HUES6 (cell line): ENCODE measurements at regions not wholly inside any gene's neighbourhood (a gene's known extent, or its start where the extent isn't known, plus 50 kb on each side); places are given as distances from the start of the nearest gene placed in this dataset.
"Not testable (repeated sequence)": the region's sequence is repeated elsewhere in the genome, so short reads cannot be mapped to it uniquely, and the experiment has no call there.

ENCODE experiments used
- H3K27ac ChIP-seq: 2 replicates; pipeline ENCODE4 v1.7.0; 2013; ENCODE audit warnings: low read depth, mild to moderate bottlenecking, low read length, inconsistent platforms
- H3K27me3 ChIP-seq: 2 replicates; pipeline ENCODE4 v1.6.1; 2013; ENCODE audit warnings: low read length; ENCODE audit not compliant: control insufficient read depth, insufficient read depth
- H3K36me3 ChIP-seq: 2 replicates; pipeline ENCODE4 v1.6.1; 2013; ENCODE audit warnings: low read length; ENCODE audit not compliant: control insufficient read depth, insufficient read depth
- H3K4me1 ChIP-seq: 2 replicates; pipeline ENCODE4 v1.6.1; 2013; ENCODE audit warnings: low read length; ENCODE audit not compliant: control insufficient read depth, insufficient read depth
- H3K4me3 ChIP-seq: 2 replicates; pipeline ENCODE4 v1.5.1; 2013; ENCODE audit warnings: low read depth, low read length
- H3K9ac ChIP-seq: one replicate; pipeline ENCODE4 v1.6.1; 2013; ENCODE audit warnings: mild to moderate bottlenecking, low read length
- H3K9me3 ChIP-seq: 2 replicates; pipeline ENCODE4 v1.6.1; 2013; ENCODE audit warnings: low read depth, low read length; ENCODE audit not compliant: control insufficient read depth, insufficient read depth

DNA sequence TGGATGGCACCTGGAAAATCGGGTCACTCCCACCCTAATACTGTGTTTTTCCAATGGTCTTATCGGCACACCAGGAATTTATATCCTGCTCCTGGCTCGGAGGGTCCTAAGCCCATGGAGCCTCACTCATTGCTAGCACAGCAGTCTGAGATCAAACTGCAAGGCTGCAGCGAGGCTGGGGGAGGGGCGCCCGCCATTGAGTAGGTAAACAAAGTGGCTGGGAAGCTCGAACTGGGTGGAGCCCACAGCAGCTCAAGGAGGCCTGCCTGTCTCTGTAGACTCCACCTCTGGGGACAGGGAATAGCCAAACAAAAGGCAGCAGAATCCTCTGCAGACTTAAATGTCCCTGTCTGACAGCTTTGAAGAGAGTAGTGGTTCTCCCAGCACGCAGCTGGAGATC lies 607.0 kb downstream of the LMO7 start:
- H3K9ac ChIP-seq, H3K27me3 ChIP-seq, H3K9me3 ChIP-seq, H3K36me3 ChIP-seq, H3K27ac ChIP-seq, H3K4me1 ChIP-seq: not testable (repeated sequence)
- H3K4me3 ChIP-seq: peak overlapping the region; percentile 36; the same call in 1 of the 2 replicates

GRCh38 chr13:76239031-76239680 lies 603.0 kb downstream of the LMO7 start:
- H3K27ac ChIP-seq: no peak overlapping the region
- H3K27me3 ChIP-seq: peaks cover 3% of the 10 kb centered on the region; the same call in 1 of the 2 replicates
- no peak overlapping the region for H3K9ac ChIP-seq
- no peaks in the 10 kb centered on the region for H3K4me1 ChIP-seq
- H3K4me3 ChIP-seq: no peak overlapping the region
- no peaks in the 10 kb centered on the region for H3K36me3 ChIP-seq
- H3K9me3 ChIP-seq: no peaks in the 10 kb centered on the region

DNA sequence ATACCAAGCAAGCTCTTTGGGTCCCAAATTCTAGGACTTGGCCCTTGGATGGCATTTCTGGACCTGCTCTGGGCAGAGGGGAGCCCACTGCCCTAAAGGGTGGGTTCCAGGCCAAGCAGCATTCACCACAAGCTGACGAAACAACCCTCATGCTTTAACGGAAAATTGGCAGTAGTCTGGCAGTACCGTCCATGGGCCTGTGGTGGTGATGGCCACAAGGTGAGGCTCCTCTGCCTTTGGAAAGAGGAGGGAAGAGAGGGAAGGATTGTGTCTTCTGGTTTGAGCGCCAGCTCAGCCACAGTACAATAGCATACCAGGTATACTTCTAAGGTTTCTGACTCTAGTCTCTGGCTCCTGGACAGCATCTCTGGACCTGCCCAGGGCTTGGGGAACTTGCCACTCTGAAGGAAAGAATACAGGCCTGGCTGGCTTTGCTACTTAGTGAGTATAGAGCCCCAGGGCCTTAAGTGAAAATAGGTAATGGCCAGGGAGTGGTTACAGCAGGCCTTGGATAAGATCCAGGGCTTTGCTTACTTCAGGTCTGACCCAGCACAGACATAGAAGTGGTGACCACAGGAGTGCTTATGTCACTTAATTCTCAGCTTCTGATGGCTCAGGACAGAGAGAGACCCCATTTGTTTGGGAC lies 595.5 kb downstream of the LMO7 start:
- Histone ChIP-seq H3K4me3 (no peak overlapping the region), H3K27me3 (no peaks in the 10 kb centered on the region; the same call in 1 of the 2 replicates), H3K9ac (no peak overlapping the region), H3K9me3 (no peaks in the 10 kb centered on the region), H3K27ac (no peak overlapping the region), H3K36me3 (no peaks in the 10 kb centered on the region), H3K4me1 (no peaks in the 10 kb centered on the region)

DNA sequence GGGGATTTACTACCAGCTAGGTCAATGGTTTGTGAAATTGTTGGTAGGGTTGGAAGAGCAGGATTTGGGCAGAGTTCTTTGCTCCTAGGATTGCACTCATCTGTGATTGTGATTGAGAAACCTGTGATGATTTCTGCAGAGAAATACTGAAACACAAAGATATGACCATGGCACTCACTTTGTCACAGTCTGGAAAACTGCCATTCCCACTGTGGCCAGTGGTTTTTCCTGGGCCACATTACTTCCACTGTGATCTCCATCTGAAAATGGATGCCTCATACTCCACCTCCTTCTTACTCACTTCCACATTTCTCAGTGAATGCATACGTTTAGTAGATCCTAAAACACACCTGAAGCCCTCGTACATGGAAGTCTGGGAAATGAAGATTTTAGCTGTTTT lies 593.2 kb downstream of the LMO7 start:
- Histone ChIP-seq H3K27ac (no peak overlapping the region), H3K4me3 (no peak overlapping the region), H3K9me3 (no peaks in the 10 kb centered on the region), H3K9ac (no peak overlapping the region), H3K36me3 (no peaks in the 10 kb centered on the region), H3K27me3 (no peaks in the 10 kb centered on the region), H3K4me1 (no peaks in the 10 kb centered on the region)

DNA sequence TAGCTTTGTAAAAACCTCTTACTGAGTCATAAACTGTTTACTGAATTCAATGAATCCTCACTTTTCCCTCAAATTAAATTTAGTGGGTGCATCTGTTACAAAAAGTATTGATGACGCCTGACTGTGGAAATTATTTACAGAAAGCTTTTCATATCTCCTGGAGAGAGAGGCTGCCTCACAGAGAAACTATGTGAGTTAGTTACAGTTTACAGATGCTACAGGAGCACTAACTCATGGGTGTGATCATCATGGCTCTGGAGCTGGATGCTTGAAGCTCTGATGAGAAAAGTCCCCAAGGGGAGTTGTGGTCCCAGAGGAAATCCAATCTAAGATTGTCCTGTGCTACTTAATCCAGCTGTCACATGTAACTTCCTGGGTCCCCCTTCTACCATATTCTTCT lies 590.8 kb downstream of the LMO7 start:
- no peak overlapping the region for H3K27ac ChIP-seq
- H3K27me3 ChIP-seq: no peaks in the 10 kb centered on the region
- no peaks in the 10 kb centered on the region for H3K9me3 ChIP-seq
- H3K4me1 ChIP-seq: no peaks in the 10 kb centered on the region
- H3K36me3 ChIP-seq: no peaks in the 10 kb centered on the region
- no peak overlapping the region for H3K4me3 ChIP-seq
- H3K9ac ChIP-seq: no peak overlapping the region

DNA sequence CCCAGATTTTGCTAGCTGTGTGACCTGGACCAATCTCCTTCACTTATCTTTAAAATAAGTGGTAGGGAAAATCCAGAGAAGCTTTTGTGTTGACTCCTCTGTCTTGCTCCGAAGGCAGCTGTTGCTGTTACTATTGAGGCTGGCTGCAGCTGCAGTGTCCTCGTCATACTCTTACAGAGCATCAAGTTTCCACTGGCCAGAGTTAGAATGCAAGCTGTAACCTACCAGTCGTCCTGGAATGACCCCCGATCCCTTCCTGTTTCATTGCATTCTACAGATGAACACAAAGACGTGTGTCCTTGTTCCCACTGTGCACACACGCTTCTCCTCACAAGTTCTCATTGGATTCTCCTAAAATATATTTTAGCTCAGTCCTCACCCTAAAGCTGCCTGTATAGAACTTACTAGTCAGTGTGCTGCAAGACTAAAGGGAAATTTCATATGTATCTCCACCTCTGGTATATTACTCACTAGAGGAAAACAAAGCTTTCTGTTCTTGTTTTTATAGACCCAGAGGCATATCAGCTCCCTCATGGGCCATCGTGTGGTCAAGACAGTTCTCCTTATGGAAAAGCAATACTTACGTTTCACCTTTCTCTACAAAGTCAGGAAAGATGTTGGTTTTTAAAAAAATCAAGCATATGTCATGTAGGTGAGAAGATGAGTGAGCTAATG lies 589.8 kb downstream of the LMO7 start:
- Histone ChIP-seq H3K4me1 (no peaks in the 10 kb centered on the region), H3K36me3 (no peaks in the 10 kb centered on the region), H3K4me3 (no peak overlapping the region), H3K9me3 (no peaks in the 10 kb centered on the region), H3K27me3 (no peaks in the 10 kb centered on the region), H3K27ac (no peak overlapping the region), H3K9ac (no peak overlapping the region)

- Histone ChIP-seq H3K27me3 (no peaks in the 10 kb centered on the region), H3K9me3 (no peaks in the 10 kb centered on the region), H3K36me3 (no peaks in the 10 kb centered on the region), H3K4me1 (no peaks in the 10 kb centered on the region), H3K9ac (no peak overlapping the region), H3K4me3 (no peak overlapping the region), H3K27ac (no peak overlapping the region)
These were observed 587.9 kb downstream of the LMO7 start for GRCh38 chr13:76223999-76224398.

- Histone ChIP-seq H3K4me3 (no peak overlapping the region), H3K27ac (no peak overlapping the region), H3K9ac (no peak overlapping the region), H3K4me1 (no peaks in the 10 kb centered on the region), H3K27me3 (no peaks in the 10 kb centered on the region), H3K9me3 (no peaks in the 10 kb centered on the region), H3K36me3 (no peaks in the 10 kb centered on the region)
These were observed 587.4 kb downstream of the LMO7 start for GRCh38 chr13:76223565-76223964.

GRCh38 chr13:76222511-76222910 lies 586.4 kb downstream of the LMO7 start:
- H3K9ac ChIP-seq: no peak overlapping the region
- no peak overlapping the region for H3K4me3 ChIP-seq
- H3K27ac ChIP-seq: no peak overlapping the region
- H3K36me3 ChIP-seq: no peaks in the 10 kb centered on the region
- no peaks in the 10 kb centered on the region for H3K9me3 ChIP-seq
- no peaks in the 10 kb centered on the region for H3K4me1 ChIP-seq
- no peaks in the 10 kb centered on the region for H3K27me3 ChIP-seq

GRCh38 chr13:76216729-76217128 lies 580.6 kb downstream of the LMO7 start:
- no peaks in the 10 kb centered on the region for H3K9me3 ChIP-seq
- H3K36me3 ChIP-seq: no peaks in the 10 kb centered on the region
- no peaks in the 10 kb centered on the region for H3K4me1 ChIP-seq
- H3K9ac ChIP-seq: no peak overlapping the region
- no peak overlapping the region for H3K4me3 ChIP-seq
- H3K27ac ChIP-seq: no peak overlapping the region
- no peaks in the 10 kb centered on the region for H3K27me3 ChIP-seq

DNA sequence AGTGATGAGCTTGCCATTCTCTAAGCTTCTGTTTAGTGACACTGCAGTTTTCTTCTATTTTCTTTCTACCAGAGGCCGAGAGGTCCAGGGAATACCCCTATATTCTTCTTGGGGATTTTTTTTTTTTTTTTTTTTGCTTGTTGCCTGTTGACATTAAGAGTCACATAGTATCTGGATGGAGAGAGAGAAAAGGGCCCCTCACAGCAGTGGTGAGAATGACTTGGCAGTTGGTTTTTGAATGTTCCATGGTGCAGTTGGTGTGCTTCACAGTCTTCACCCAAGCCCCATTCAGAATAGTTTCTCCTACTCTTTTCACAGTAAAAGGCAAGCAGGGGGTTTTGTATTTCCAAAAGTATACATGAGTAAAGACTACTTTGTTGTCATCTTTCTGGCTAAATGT lies 577.9 kb downstream of the LMO7 start:
- Histone ChIP-seq H3K36me3 (no peaks in the 10 kb centered on the region), H3K9ac (no peak overlapping the region), H3K27me3 (no peaks in the 10 kb centered on the region), H3K4me3 (no peak overlapping the region), H3K9me3 (no peaks in the 10 kb centered on the region), H3K4me1 (no peaks in the 10 kb centered on the region), H3K27ac (no peak overlapping the region)
